ENCODE measurements at regions not wholly inside any gene's neighbourhood (a gene's known extent, or its start where the extent isn't known, plus 50 kb on each side); places are given as distances from the start of the nearest gene placed in this dataset.

- no peak overlapping the region for H3K27ac ChIP-seq (ENCODE audit: insufficient read depth, low read length)
- no peaks in the 10 kb centered on the region for H3K27me3 ChIP-seq (ENCODE audit: control insufficient read depth, insufficient read depth, low read length)
- H3K79me2 ChIP-seq (ENCODE audit: control insufficient read depth, insufficient read depth, low read length): no peaks in the 10 kb centered on the region
- no peaks in the 10 kb centered on the region for H4K20me1 ChIP-seq (ENCODE audit: control insufficient read depth, extremely low read depth, insufficient read depth, low read length)
- no peaks in the 10 kb centered on the region for H3K9me3 ChIP-seq (ENCODE audit: control insufficient read depth, insufficient read depth, low read depth, low read length)
- H3K4me3 ChIP-seq (replicated peaks in 1 of 4; ENCODE audit: control extremely low read depth in 1 of 4, insufficient read depth in 1 of 4, low read depth in 3 of 4, low read length in 4 of 4): no peak overlapping the region
- no peak overlapping the region for H3K4me2 ChIP-seq (ENCODE audit: extremely low read depth, insufficient read depth, low read length)
- no peak overlapping the region for H3K9ac ChIP-seq (ENCODE audit: insufficient read depth, low read length)
- TF ChIP-seq CTCF (conservative IDR thresholded peaks at IDR 0.05 in 1 of 2, IDR thresholded peaks at IDR 0.05 in 1 of 2; ENCODE audit: low read depth in 1 of 2, low read length in 2 of 2) (no peak), EZH2 (IDR thresholded peaks at IDR 0.05; ENCODE audit: low read length, missing control alignments) (no peak)
- no peaks in the 10 kb centered on the region for H3K36me3 ChIP-seq (ENCODE audit: control insufficient read depth, insufficient read depth, low read length)
- no peaks in the 10 kb centered on the region for H3K4me1 ChIP-seq (ENCODE audit: control insufficient read depth, extremely low read depth, insufficient read depth, low read length)
- H2AFZ ChIP-seq (ENCODE audit: low read length): no peak overlapping the region
- DNase-seq (ENCODE audit: low read depth in 2 of 2): no peak
Measured at GRCh38 chr7:123338688-123339087, 138.9 kb upstream of the SLC13A1 start.

- TF ChIP-seq EZH2 (IDR thresholded peaks at IDR 0.05; ENCODE audit: low read length, missing control alignments) (no peak), CTCF (conservative IDR thresholded peaks at IDR 0.05 in 1 of 2, IDR thresholded peaks at IDR 0.05 in 1 of 2; ENCODE audit: low read depth in 1 of 2, low read length in 2 of 2) (no peak)
- H3K4me3 ChIP-seq (replicated peaks in 1 of 4; ENCODE audit: control extremely low read depth in 1 of 4, insufficient read depth in 1 of 4, low read depth in 3 of 4, low read length in 4 of 4): no peak overlapping the region
Measured at GRCh38 chr7:123329988-123330643, 130.3 kb upstream of the SLC13A1 start.

GRCh38 chr7:123327661-123328060 is 127.9 kb upstream of the SLC13A1 start:
- Histone ChIP-seq H3K4me3 (replicated peaks in 1 of 4; ENCODE audit: control extremely low read depth in 1 of 4, insufficient read depth in 1 of 4, low read depth in 3 of 4, low read length in 4 of 4) (no peak overlapping the region), H3K79me2 (ENCODE audit: control insufficient read depth, insufficient read depth, low read length) (no peaks in the 10 kb centered on the region), H3K4me2 (ENCODE audit: extremely low read depth, insufficient read depth, low read length) (no peak overlapping the region), H3K36me3 (ENCODE audit: control insufficient read depth, insufficient read depth, low read length) (no peaks in the 10 kb centered on the region), H3K4me1 (ENCODE audit: control insufficient read depth, extremely low read depth, insufficient read depth, low read length) (no peaks in the 10 kb centered on the region), H3K27me3 (ENCODE audit: control insufficient read depth, insufficient read depth, low read length) (no peaks in the 10 kb centered on the region), H4K20me1 (ENCODE audit: control insufficient read depth, extremely low read depth, insufficient read depth, low read length) (no peaks in the 10 kb centered on the region), H3K27ac (ENCODE audit: insufficient read depth, low read length) (no peak overlapping the region), H3K9me3 (ENCODE audit: control insufficient read depth, insufficient read depth, low read depth, low read length) (no peaks in the 10 kb centered on the region), H3K9ac (ENCODE audit: insufficient read depth, low read length) (no peak overlapping the region), H2AFZ (ENCODE audit: low read length) (no peak overlapping the region)
- TF ChIP-seq EZH2 (IDR thresholded peaks at IDR 0.05; ENCODE audit: low read length, missing control alignments) (no peak), CTCF (conservative IDR thresholded peaks at IDR 0.05 in 1 of 2, IDR thresholded peaks at IDR 0.05 in 1 of 2; ENCODE audit: low read depth in 1 of 2, low read length in 2 of 2) (no peak)
- DNase-seq (ENCODE audit: low read depth in 2 of 2): no peak

More at GRCh38 chr7:123329988-123330643, 130.3 kb upstream of the SLC13A1 start:
- Histone ChIP-seq H4K20me1 (ENCODE audit: control insufficient read depth, extremely low read depth, insufficient read depth, low read length) (no peaks in the 10 kb centered on the region), H3K4me1 (ENCODE audit: control insufficient read depth, extremely low read depth, insufficient read depth, low read length) (no peaks in the 10 kb centered on the region), H3K27me3 (ENCODE audit: control insufficient read depth, insufficient read depth, low read length) (no peaks in the 10 kb centered on the region), H3K79me2 (ENCODE audit: control insufficient read depth, insufficient read depth, low read length) (no peaks in the 10 kb centered on the region), H3K4me2 (ENCODE audit: extremely low read depth, insufficient read depth, low read length) (no peak overlapping the region), H3K9me3 (ENCODE audit: control insufficient read depth, insufficient read depth, low read depth, low read length) (no peaks in the 10 kb centered on the region), H3K36me3 (ENCODE audit: control insufficient read depth, insufficient read depth, low read length) (no peaks in the 10 kb centered on the region), H3K27ac (ENCODE audit: insufficient read depth, low read length) (no peak overlapping the region), H3K9ac (ENCODE audit: insufficient read depth, low read length) (no peak overlapping the region), H2AFZ (ENCODE audit: low read length) (no peak overlapping the region)
- DNase-seq (ENCODE audit: low read depth in 2 of 2): no peak

Measured in fibroblast of lung (primary cell).